ENCODE measurements at regions not wholly inside any gene's neighbourhood (a gene's known extent, or its start where the extent isn't known, plus 50 kb on each side); places are given as distances from the start of the nearest gene placed in this dataset.

GRCh38 chr4:183029365-183029764 is 69.7 kb upstream of the WWC2 start:
- Histone ChIP-seq H3K9me2 (ENCODE audit: insufficient read depth, low read length) (no peaks in the 10 kb centered on the region), H4K20me1 (ENCODE audit: insufficient read depth, low read length) (no peaks in the 10 kb centered on the region), H3K4me3 (ENCODE audit: low read depth, low read length, poor library complexity, severe bottlenecking) (no peak overlapping the region), H3K36me3 (ENCODE audit: insufficient read depth, low read length) (no peaks in the 10 kb centered on the region), H3K27ac (ENCODE audit: low read depth, low read length, poor library complexity, severe bottlenecking) (no peak overlapping the region), H3K79me2 (ENCODE audit: insufficient read depth, low read depth, low read length) (no peaks in the 10 kb centered on the region), H3K9me3 (ENCODE audit: low read length) (no peaks in the 10 kb centered on the region), H3K4me1 (ENCODE audit: insufficient read depth, low read length, poor library complexity, severe bottlenecking) (no peaks in the 10 kb centered on the region), H3K4me2 (ENCODE audit: low read length) (no peak overlapping the region), H2AFZ (ENCODE audit: low read length) (no peak overlapping the region)
- intact Hi-C loops (cut with micrococcal nuclease; ENCODE audit: unreplicated experiment) = no loop called here
- ChIA-PET POLR2A (no interaction called here), CTCF (ENCODE audit: unreplicated experiment) (no interaction called here)
- no peak for TF ChIP-seq CTCF (conservative IDR thresholded peaks at IDR 0.05; ENCODE audit: low read length)
- no peak for TF ChIP-seq EZH2phosphoT487 (IDR thresholded peaks at IDR 0.05; ENCODE audit: borderline replicate concordance, low read depth, low read length)
- DNase-seq (ENCODE audit: low spot score) = no peak
- BruUV-seq (replicated peaks) = no TSS peak

GRCh38 chr4:183026701-183027100 is 72.4 kb upstream of the WWC2 start:
- ChIA-PET CTCF (ENCODE audit: unreplicated experiment) (no interaction called here), POLR2A (interaction anchor here (0.7 kb wide), 1 partner anchor 40 kb away, joined by 3 read pairs; no protein-coding TSS in a partner anchor)
- Histone ChIP-seq H3K27ac (ENCODE audit: low read depth, low read length, poor library complexity, severe bottlenecking) (no peak overlapping the region), H3K9me2 (ENCODE audit: insufficient read depth, low read length) (no peaks in the 10 kb centered on the region), H3K9me3 (ENCODE audit: low read length) (no peaks in the 10 kb centered on the region), H3K4me1 (ENCODE audit: insufficient read depth, low read length, poor library complexity, severe bottlenecking) (no peaks in the 10 kb centered on the region), H4K20me1 (ENCODE audit: insufficient read depth, low read length) (no peaks in the 10 kb centered on the region), H3K79me2 (ENCODE audit: insufficient read depth, low read depth, low read length) (no peaks in the 10 kb centered on the region), H3K4me3 (ENCODE audit: low read depth, low read length, poor library complexity, severe bottlenecking) (no peak overlapping the region), H3K4me2 (ENCODE audit: low read length) (no peak overlapping the region), H2AFZ (ENCODE audit: low read length) (no peak overlapping the region), H3K36me3 (ENCODE audit: insufficient read depth, low read length) (no peaks in the 10 kb centered on the region)
- DNase-seq (ENCODE audit: low spot score) = no peak
- intact Hi-C loops (cut with micrococcal nuclease; ENCODE audit: unreplicated experiment) = no loop called here
- TF ChIP-seq CTCF (conservative IDR thresholded peaks at IDR 0.05; ENCODE audit: low read length) (no peak), EZH2phosphoT487 (IDR thresholded peaks at IDR 0.05; ENCODE audit: borderline replicate concordance, low read depth, low read length) (no peak)
- BruUV-seq (replicated peaks) = no TSS peak

GRCh38 chr4:183022617-183023016 is 76.4 kb upstream of the WWC2 start:
- POLR2A ChIA-PET = interaction anchor here (0.9 kb wide), 1 partner anchor 11 kb away, joined by 3 read pairs; no protein-coding TSS in a partner anchor
- Histone ChIP-seq H3K4me1 (ENCODE audit: insufficient read depth, low read length, poor library complexity, severe bottlenecking) (no peaks in the 10 kb centered on the region), H3K4me3 (ENCODE audit: low read depth, low read length, poor library complexity, severe bottlenecking) (no peak overlapping the region), H3K4me2 (ENCODE audit: low read length) (no peak overlapping the region), H3K9me3 (ENCODE audit: low read length) (no peaks in the 10 kb centered on the region), H3K79me2 (ENCODE audit: insufficient read depth, low read depth, low read length) (no peaks in the 10 kb centered on the region), H3K9me2 (ENCODE audit: insufficient read depth, low read length) (no peaks in the 10 kb centered on the region), H3K36me3 (ENCODE audit: insufficient read depth, low read length) (no peaks in the 10 kb centered on the region), H4K20me1 (ENCODE audit: insufficient read depth, low read length) (no peaks in the 10 kb centered on the region), H3K27ac (ENCODE audit: low read depth, low read length, poor library complexity, severe bottlenecking) (no peak overlapping the region), H2AFZ (ENCODE audit: low read length) (no peak overlapping the region)
- DNase-seq (ENCODE audit: low spot score) = no peak
- CTCF ChIA-PET (ENCODE audit: unreplicated experiment) = no interaction called here
- TF ChIP-seq EZH2phosphoT487 (IDR thresholded peaks at IDR 0.05; ENCODE audit: borderline replicate concordance, low read depth, low read length) = no peak
- TF ChIP-seq CTCF (conservative IDR thresholded peaks at IDR 0.05; ENCODE audit: low read length) = no peak
- no TSS peak for BruUV-seq (replicated peaks)
- intact Hi-C loops (cut with micrococcal nuclease; ENCODE audit: unreplicated experiment) = no loop called here

All from OCI-LY7 (cell line).